HepG2 (cell line): ENCODE measurements at regions not wholly inside any gene's neighbourhood (a gene's known extent, or its start where the extent isn't known, plus 50 kb on each side); places are given as distances from the start of the nearest gene placed in this dataset.

Experiments
- ATAC-seq: fragments of 200-7000 bp; cut with Tn5 transposase; 3 replicates; pipeline ENCODE4 v1.9.1; 2020; ENCODE audit warnings: mild to moderate bottlenecking, moderate library complexity
- BruUV-seq: library from RNA; stranded (reverse); fragments of 400-500 nt; replicated peaks from 2 replicates; lab custom pipeline; 2021; lab: Mats Ljungman, UMichigan
- CTCF ChIA-PET: fragments of 300-600 bp; formaldehyde crosslinking; extraction: SDS; loops from one replicate; lab custom pipeline; 2021; ENCODE audit warnings: low total read pairs, inconsistent platforms, low intra/inter-chr PET ratio; lab: Yijun Ruan, JAX
- POLR2A ChIA-PET: fragments of 350-600 bp; sonication (Branson Sonifier 250); formaldehyde crosslinking; loops from one replicate; lab custom pipeline; 2020; ENCODE audit warnings: antibody characterized with exemption, inconsistent platforms; lab: Yijun Ruan, JAX
- DNase-seq: peaks from one replicate; pipeline ENCODE4 v3.0.0-alpha.2; 2015; ENCODE audit warnings: low spot score
- FAIRE-seq: peaks from 3 replicates; lab custom pipeline; 2011; peaks lifted over from hg19 to GRCh38; lab: Jason Lieb, UNC
- H2AFZ ChIP-seq: one replicate; pipeline ENCODE4 v1.6.1; 2011; ENCODE audit warnings: low read length, inconsistent platforms
- H3K27ac ChIP-seq: fragments of 300-600 bp; 3 replicates; pipeline ENCODE4 v1.8.0; 2011; ENCODE audit warnings: mixed run types, mild to moderate bottlenecking, mixed read lengths, low read length, inconsistent platforms; ENCODE audit not compliant: insufficient read depth; ENCODE audit errors: extremely low read length
- H3K27me3 ChIP-seq, 2 experiments: fragments of 200-600 bp in 1 of 2; 2 replicates in 1 of 2; 3 replicates in 1 of 2; pipeline versions ENCODE4 v1.6.0 to v1.8.0; 2011; ENCODE audit warnings: low read length in 2 of 2, mild to moderate bottlenecking in 2 of 2, moderate library complexity in 2 of 2, inconsistent platforms in 1 of 2; ENCODE audit not compliant: insufficient read depth in 2 of 2, control insufficient read depth in 1 of 2
- H3K36me3 ChIP-seq, 2 experiments: fragments of 200-600 bp in 1 of 2; replicated peaks in 1 of 2; 2 replicates in 1 of 2; 3 replicates in 1 of 2; pipeline versions ENCODE4 v1.5.1 to v1.8.0; 2011; ENCODE audit warnings: low read length in 2 of 2, inconsistent platforms in 1 of 2; ENCODE audit not compliant: insufficient read depth in 2 of 2, control insufficient read depth in 1 of 2
- H3K4me1 ChIP-seq: 2 replicates; pipeline ENCODE4 v1.5.1; 2012; ENCODE audit warnings: low read length, inconsistent platforms; ENCODE audit not compliant: insufficient read depth
- H3K4me2 ChIP-seq: 2 replicates; pipeline ENCODE4 v1.6.0; 2011; ENCODE audit warnings: low read depth, low read length, inconsistent platforms
- H3K4me3 ChIP-seq, 3 experiments: fragments of 200-600 bp in 1 of 3; sonication (generic), shearing (Covaris generic) in 1 of 3; replicated peaks in 1 of 3; 2 replicates each; pipeline ENCODE4 v1.5.1; 2011 to 2016; ENCODE audit warnings: low read length in 3 of 3, inconsistent platforms in 2 of 3, low read depth in 2 of 3, mild to moderate bottlenecking in 2 of 3, control low read depth in 1 of 3, mixed read lengths in 1 of 3; ENCODE audit not compliant: insufficient read depth in 1 of 3
- H3K79me2 ChIP-seq: one replicate; pipeline ENCODE4 v1.6.1; 2011; ENCODE audit warnings: low read length, inconsistent platforms; ENCODE audit not compliant: insufficient read depth
- H3K9ac ChIP-seq: 2 replicates; pipeline ENCODE4 v1.6.0; 2011; ENCODE audit warnings: mild to moderate bottlenecking, low read depth, low read length, inconsistent platforms; ENCODE audit not compliant: insufficient read depth
- H3K9me3 ChIP-seq: 2 replicates; pipeline ENCODE4 v1.5.1; 2012; ENCODE audit warnings: mild to moderate bottlenecking, low read length
- H4K20me1 ChIP-seq: 2 replicates; pipeline ENCODE4 v1.6.0; 2011; ENCODE audit warnings: inconsistent platforms, mild to moderate bottlenecking, low read length, moderate library complexity; ENCODE audit not compliant: insufficient read depth
- HNRNPH1 ChIP-seq: fragments of 200-400 bp; formaldehyde crosslinking; optimal IDR thresholded peaks from 2 replicates; pipeline ENCODE3; 2017; ENCODE audit warnings: mild to moderate bottlenecking, low read depth, low read length
- PAX8 ChIP-seq: sonication (generic); formaldehyde crosslinking; IDR thresholded peaks from 2 replicates; pipeline ENCODE4 v1.8.0; 2022; ENCODE audit warnings: mild to moderate bottlenecking, missing genetic modification reagents, borderline replicate concordance
- POLR2AphosphoS2 ChIP-seq: IDR thresholded peaks from 2 replicates; pipeline ENCODE4 v1.6.1; 2011; ENCODE audit warnings: low read depth, low read length, improper control_type of control experiment
- ZFX ChIP-seq: sonication (generic); formaldehyde crosslinking; IDR thresholded peaks from 2 replicates; pipeline ENCODE4 v1.4.0; 2020; ENCODE audit warnings: mild to moderate bottlenecking, low read depth, missing genetic modification reagents, moderate library complexity
- ZMYM2 ChIP-seq: sonication (generic); formaldehyde crosslinking; IDR thresholded peaks from 2 replicates; pipeline ENCODE4 v1.8.0; 2022; ENCODE audit warnings: mild to moderate bottlenecking, missing genetic modification reagents
- ZNF207 ChIP-seq: fragments of 450-650 bp; IDR thresholded peaks from 2 replicates; pipeline ENCODE4 v1.6.1; 2016; ENCODE audit warnings: antibody characterized with exemption, borderline replicate concordance
- ZNF3 ChIP-seq: IDR thresholded peaks from 2 replicates; pipeline ENCODE4 v1.7.0; 2017; ENCODE audit warnings: inconsistent platforms
- ZNF510 ChIP-seq: sonication (generic); formaldehyde crosslinking; IDR thresholded peaks from 2 replicates; pipeline ENCODE4 v1.4.0; 2020; ENCODE audit warnings: low read depth, mild to moderate bottlenecking, missing genetic modification reagents
- in situ Hi-C: cut with HindIII; loops from 2 replicates; pipeline ENCODE4 v1.10.0; 2017; ENCODE audit warnings: low pct_unique_long_range_greater_than_20kb; ENCODE audit not compliant: extremely low pct_ligation_motif_present
- intact Hi-C: fragments of 100-400 bp; cut with micrococcal nuclease; formaldehyde crosslinking; loops from one replicate; pipeline ENCODE4 v1.10.0; 2022; ENCODE audit not compliant: unreplicated experiment
- TF ChIP-seq, protein P1 (sequence below): sonication (generic); formaldehyde crosslinking; IDR thresholded peaks from 2 replicates; pipeline ENCODE4 v1.4.0; 2020; ENCODE audit warnings: missing genetic modification reagents
- TF ChIP-seq, protein P2 (sequence below): IDR thresholded peaks from 2 replicates; pipeline ENCODE4 v1.6.1; 2016
- TF ChIP-seq, protein P3 (sequence below): sonication (generic); formaldehyde crosslinking; conservative IDR thresholded peaks from 2 replicates; pipeline ENCODE4 v1.8.1; 2023; ENCODE audit warnings: missing genetic modification reagents
- TF ChIP-seq, protein P4 (sequence below): sonication (generic); formaldehyde crosslinking; IDR thresholded peaks from one replicate; pipeline ENCODE4 v1.5.1; 2020; ENCODE audit warnings: mild to moderate bottlenecking, missing genetic modification reagents; ENCODE audit errors: not compliant biosample characterization
- TF ChIP-seq, protein P5 (sequence below): sonication (generic); formaldehyde crosslinking; IDR thresholded peaks from 2 replicates; pipeline ENCODE4 v1.8.1; 2023; ENCODE audit warnings: missing genetic modification reagents, mild to moderate bottlenecking, borderline replicate concordance

DNA sequence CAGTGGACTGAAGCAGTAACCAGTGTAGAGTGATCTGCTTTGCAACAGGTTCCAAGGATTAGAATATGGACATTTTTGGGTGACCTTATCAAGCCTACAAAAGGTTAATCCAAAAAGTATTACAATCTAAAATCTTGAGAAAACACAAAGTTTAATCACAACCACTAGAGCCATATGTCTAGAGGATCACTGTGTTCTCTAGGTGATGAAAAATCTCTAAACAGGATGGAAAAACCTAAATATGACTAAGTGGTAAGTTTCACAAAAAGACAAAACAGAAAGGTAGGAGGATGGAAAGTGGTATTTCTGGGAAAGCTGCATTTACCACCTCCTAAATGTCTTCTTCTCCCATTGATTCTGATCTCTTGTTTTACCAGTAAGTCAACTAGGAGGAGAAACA, 411.1 kb upstream of the CXADR start:
- intact Hi-C loops (no loop called here), in situ Hi-C loops (no loop called here)
- Histone ChIP-seq H3K9me3 (no peaks in the 10 kb centered on the region), H3K27ac (no peak overlapping the region), H3K4me1 (no peaks in the 10 kb centered on the region), H4K20me1 (no peaks in the 10 kb centered on the region), H3K27me3 (no peaks in the 10 kb centered on the region), H3K4me3 (no peak overlapping the region), H3K36me3 (no peaks in the 10 kb centered on the region), H3K4me2 (no peak overlapping the region), H3K79me2 (no peaks in the 10 kb centered on the region), H3K9ac (no peak overlapping the region), H2AFZ (no peak overlapping the region)
- no peak for TF ChIP-seq ZNF3
- TF ChIP-seq ZFX (CRISPR knock-in tag): no peak
- no peak for TF ChIP-seq ZMYM2 (CRISPR knock-in tag)
- TF ChIP-seq, protein P1, sequence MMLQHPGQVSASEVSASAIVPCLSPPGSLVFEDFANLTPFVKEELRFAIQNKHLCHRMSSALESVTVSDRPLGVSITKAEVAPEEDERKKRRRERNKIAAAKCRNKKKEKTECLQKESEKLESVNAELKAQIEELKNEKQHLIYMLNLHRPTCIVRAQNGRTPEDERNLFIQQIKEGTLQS (CRISPR knock-in tag): no peak
- TF ChIP-seq ZNF510 (CRISPR knock-in tag): no peak
- TF ChIP-seq POLR2AphosphoS2: no peak
- no peak for TF ChIP-seq PAX8 (CRISPR knock-in tag)
- TF ChIP-seq, protein P2, sequence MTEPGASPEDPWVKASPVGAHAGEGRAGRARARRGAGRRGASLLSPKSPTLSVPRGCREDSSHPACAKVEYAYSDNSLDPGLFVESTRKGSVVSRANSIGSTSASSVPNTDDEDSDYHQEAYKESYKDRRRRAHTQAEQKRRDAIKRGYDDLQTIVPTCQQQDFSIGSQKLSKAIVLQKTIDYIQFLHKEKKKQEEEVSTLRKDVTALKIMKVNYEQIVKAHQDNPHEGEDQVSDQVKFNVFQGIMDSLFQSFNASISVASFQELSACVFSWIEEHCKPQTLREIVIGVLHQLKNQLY (CRISPR knock-in tag): no peak
- TF ChIP-seq ZNF207: no peak
- TF ChIP-seq, protein P3, sequence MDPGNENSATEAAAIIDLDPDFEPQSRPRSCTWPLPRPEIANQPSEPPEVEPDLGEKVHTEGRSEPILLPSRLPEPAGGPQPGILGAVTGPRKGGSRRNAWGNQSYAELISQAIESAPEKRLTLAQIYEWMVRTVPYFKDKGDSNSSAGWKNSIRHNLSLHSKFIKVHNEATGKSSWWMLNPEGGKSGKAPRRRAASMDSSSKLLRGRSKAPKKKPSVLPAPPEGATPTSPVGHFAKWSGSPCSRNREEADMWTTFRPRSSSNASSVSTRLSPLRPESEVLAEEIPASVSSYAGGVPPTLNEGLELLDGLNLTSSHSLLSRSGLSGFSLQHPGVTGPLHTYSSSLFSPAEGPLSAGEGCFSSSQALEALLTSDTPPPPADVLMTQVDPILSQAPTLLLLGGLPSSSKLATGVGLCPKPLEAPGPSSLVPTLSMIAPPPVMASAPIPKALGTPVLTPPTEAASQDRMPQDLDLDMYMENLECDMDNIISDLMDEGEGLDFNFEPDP (CRISPR knock-in tag): no peak
- TF ChIP-seq, protein P4, sequence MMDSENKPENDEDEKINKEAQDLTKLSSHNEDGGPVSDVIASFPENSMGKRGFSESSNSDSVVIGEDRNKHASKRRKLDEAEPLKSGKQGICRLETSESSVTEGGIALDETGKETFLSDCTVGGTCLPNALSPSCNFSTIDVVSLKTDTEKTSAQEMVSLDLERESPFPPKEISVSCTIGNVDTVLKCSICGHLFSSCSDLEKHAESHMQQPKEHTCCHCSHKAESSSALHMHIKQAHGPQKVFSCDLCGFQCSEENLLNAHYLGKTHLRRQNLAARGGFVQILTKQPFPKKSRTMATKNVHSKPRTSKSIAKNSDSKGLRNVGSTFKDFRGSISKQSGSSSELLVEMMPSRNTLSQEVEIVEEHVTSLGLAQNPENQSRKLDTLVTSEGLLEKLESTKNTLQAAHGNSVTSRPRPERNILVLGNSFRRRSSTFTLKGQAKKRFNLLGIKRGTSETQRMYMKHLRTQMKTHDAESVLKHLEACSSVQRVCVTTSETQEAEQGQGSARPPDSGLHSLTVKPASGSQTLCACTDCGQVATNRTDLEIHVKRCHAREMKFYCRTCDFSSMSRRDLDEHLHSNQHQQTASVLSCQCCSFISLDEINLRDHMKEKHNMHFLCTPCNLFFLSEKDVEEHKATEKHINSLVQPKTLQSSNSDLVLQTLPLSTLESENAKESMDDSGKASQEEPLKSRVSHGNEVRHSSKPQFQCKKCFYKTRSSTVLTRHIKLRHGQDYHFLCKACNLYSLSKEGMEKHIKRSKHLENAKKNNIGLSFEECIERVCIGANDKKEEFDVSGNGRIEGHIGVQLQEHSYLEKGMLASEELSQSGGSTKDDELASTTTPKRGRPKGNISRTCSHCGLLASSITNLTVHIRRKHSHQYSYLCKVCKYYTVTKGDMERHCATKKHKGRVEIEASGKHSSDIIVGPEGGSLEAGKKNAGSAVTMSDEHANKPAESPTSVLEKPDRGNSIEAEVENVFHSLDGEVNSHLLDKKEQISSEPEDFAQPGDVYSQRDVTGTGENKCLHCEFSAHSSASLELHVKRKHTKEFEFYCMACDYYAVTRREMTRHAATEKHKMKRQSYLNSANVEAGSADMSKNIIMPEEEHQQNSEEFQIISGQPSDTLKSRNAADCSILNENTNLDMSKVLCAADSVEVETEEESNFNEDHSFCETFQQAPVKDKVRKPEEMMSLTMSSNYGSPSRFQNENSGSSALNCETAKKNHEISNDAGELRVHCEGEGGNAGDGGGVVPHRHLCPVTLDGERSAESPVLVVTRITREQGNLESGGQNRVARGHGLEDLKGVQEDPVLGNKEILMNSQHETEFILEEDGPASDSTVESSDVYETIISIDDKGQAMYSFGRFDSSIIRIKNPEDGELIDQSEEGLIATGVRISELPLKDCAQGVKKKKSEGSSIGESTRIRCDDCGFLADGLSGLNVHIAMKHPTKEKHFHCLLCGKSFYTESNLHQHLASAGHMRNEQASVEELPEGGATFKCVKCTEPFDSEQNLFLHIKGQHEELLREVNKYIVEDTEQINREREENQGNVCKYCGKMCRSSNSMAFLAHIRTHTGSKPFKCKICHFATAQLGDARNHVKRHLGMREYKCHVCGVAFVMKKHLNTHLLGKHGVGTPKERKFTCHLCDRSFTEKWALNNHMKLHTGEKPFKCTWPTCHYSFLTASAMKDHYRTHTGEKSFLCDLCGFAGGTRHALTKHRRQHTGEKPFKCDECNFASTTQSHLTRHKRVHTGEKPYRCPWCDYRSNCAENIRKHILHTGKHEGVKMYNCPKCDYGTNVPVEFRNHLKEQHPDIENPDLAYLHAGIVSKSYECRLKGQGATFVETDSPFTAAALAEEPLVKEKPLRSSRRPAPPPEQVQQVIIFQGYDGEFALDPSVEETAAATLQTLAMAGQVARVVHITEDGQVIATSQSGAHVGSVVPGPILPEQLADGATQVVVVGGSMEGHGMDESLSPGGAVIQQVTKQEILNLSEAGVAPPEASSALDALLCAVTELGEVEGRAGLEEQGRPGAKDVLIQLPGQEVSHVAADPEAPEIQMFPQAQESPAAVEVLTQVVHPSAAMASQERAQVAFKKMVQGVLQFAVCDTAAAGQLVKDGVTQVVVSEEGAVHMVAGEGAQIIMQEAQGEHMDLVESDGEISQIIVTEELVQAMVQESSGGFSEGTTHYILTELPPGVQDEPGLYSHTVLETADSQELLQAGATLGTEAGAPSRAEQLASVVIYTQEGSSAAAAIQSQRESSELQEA (CRISPR knock-in tag): no peak
- no peak for TF ChIP-seq HNRNPH1
- TF ChIP-seq, protein P5, sequence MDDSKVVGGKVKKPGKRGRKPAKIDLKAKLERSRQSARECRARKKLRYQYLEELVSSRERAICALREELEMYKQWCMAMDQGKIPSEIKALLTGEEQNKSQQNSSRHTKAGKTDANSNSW (CRISPR knock-in tag): no peak
- ChIA-PET CTCF (no interaction called here), POLR2A (no interaction called here)
- DNase-seq (no peak), ATAC-seq (no peak), FAIRE-seq (no peak)
- BruUV-seq: no TSS peak
